GM12872 (cell line): ENCODE measurements at regions not wholly inside any gene's neighbourhood (a gene's known extent, or its start where the extent isn't known, plus 50 kb on each side); places are given as distances from the start of the nearest gene placed in this dataset.

Source experiments
- CTCF ChIP-seq: IDR thresholded peaks from 3 replicates; pipeline ENCODE4 v1.5.1; 2011; ENCODE audit warnings: low read depth, mild to moderate bottlenecking, low read length, moderate library complexity; ENCODE audit not compliant: insufficient read depth

- TF ChIP-seq CTCF = no peak
These were observed 582.4 kb upstream of the C9orf72 start for GRCh38 chr9:28155671-28156070.

- TF ChIP-seq CTCF = no peak
These were observed 585.2 kb upstream of the C9orf72 start for GRCh38 chr9:28158451-28158850.

GRCh38 chr9:28163619-28164018, 590.3 kb upstream of the C9orf72 start:
- no peak for TF ChIP-seq CTCF

GRCh38 chr9:28166179-28166578, 592.9 kb upstream of the C9orf72 start:
- TF ChIP-seq CTCF = no peak

- TF ChIP-seq CTCF = no peak
These were observed 603.9 kb upstream of the C9orf72 start for GRCh38 chr9:28177142-28177541.

GRCh38 chr9:28177925-28178324, 604.6 kb upstream of the C9orf72 start:
- no peak for TF ChIP-seq CTCF

- no peak for TF ChIP-seq CTCF
These were observed 606.6 kb upstream of the C9orf72 start for GRCh38 chr9:28179893-28180292.

- TF ChIP-seq CTCF = no peak
These were observed 617.7 kb upstream of the C9orf72 start for GRCh38 chr9:28190981-28191380.
